ENCODE measurements at regions not wholly inside any gene's neighbourhood (a gene's known extent, or its start where the extent isn't known, plus 50 kb on each side); places are given as distances from the start of the nearest gene placed in this dataset.

DNA sequence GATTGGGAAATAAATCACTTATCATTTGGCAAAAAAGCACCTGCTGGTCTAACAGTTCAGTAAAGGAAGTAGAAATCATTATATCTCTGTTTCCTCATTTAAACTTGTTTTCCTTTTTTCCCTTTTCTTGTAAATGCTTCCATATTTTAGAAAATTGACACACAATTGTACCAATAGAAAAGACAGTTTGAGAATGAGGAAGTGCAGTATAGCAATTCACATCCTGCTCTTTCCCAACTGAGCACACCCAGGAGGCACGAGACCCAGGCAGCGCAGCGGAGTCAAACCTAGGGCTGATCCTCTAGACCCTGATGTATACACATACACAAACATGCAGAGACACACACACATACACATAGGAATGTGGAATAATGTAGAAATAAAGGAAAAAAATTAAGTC, 74.8 kb upstream of the PACRGL start:
- TF ChIP-seq, protein P1, sequence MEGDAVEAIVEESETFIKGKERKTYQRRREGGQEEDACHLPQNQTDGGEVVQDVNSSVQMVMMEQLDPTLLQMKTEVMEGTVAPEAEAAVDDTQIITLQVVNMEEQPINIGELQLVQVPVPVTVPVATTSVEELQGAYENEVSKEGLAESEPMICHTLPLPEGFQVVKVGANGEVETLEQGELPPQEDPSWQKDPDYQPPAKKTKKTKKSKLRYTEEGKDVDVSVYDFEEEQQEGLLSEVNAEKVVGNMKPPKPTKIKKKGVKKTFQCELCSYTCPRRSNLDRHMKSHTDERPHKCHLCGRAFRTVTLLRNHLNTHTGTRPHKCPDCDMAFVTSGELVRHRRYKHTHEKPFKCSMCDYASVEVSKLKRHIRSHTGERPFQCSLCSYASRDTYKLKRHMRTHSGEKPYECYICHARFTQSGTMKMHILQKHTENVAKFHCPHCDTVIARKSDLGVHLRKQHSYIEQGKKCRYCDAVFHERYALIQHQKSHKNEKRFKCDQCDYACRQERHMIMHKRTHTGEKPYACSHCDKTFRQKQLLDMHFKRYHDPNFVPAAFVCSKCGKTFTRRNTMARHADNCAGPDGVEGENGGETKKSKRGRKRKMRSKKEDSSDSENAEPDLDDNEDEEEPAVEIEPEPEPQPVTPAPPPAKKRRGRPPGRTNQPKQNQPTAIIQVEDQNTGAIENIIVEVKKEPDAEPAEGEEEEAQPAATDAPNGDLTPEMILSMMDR (IDR thresholded peaks at IDR 0.05) = no peak
- no peak overlapping the region for H3K9ac ChIP-seq
- no peaks in the 10 kb centered on the region for H3K36me3 ChIP-seq (ENCODE audit: control insufficient read depth, insufficient read depth, low read length)
- no peak overlapping the region for H3K4me2 ChIP-seq (ENCODE audit: low read length)
- no peaks in the 10 kb centered on the region for H3K4me1 ChIP-seq
- no peak overlapping the region for H2AFZ ChIP-seq
- no peak overlapping the region for H3K27ac ChIP-seq
- H3K79me2 ChIP-seq = no peaks in the 10 kb centered on the region
- H3K27me3 ChIP-seq (ENCODE audit: control insufficient read depth, insufficient read depth, low read length) = no peaks in the 10 kb centered on the region
- H3K9me3 ChIP-seq (ENCODE audit: control insufficient read depth, low read length) = no peaks in the 10 kb centered on the region
- H3K4me3 ChIP-seq (ENCODE audit: low read depth, low read length) = no peak overlapping the region

GRCh38 chr4:20626326-20627005, 73.8 kb upstream of the PACRGL start:
- H3K4me1 ChIP-seq = no peaks in the 10 kb centered on the region
- no peak overlapping the region for H3K27ac ChIP-seq

GRCh38 chr4:20627866-20628265, 72.4 kb upstream of the PACRGL start:
- H3K9ac ChIP-seq = no peak overlapping the region
- TF ChIP-seq, protein P1 (IDR thresholded peaks at IDR 0.05) = no peak

More at GRCh38 chr4:20626326-20627005, 73.8 kb upstream of the PACRGL start:
- no peaks in the 10 kb centered on the region for H3K27me3 ChIP-seq (ENCODE audit: control insufficient read depth, insufficient read depth, low read length)
- no peak overlapping the region for H3K9ac ChIP-seq
- H3K9me3 ChIP-seq (ENCODE audit: control insufficient read depth, low read length) = no peaks in the 10 kb centered on the region
- no peaks in the 10 kb centered on the region for H3K36me3 ChIP-seq (ENCODE audit: control insufficient read depth, insufficient read depth, low read length)
- no peak overlapping the region for H3K4me3 ChIP-seq (ENCODE audit: low read depth, low read length)
- H3K79me2 ChIP-seq = no peaks in the 10 kb centered on the region
- H3K4me2 ChIP-seq (ENCODE audit: low read length) = no peak overlapping the region
- TF ChIP-seq, protein P1 (IDR thresholded peaks at IDR 0.05) = no peak
- no peak overlapping the region for H2AFZ ChIP-seq

DNA sequence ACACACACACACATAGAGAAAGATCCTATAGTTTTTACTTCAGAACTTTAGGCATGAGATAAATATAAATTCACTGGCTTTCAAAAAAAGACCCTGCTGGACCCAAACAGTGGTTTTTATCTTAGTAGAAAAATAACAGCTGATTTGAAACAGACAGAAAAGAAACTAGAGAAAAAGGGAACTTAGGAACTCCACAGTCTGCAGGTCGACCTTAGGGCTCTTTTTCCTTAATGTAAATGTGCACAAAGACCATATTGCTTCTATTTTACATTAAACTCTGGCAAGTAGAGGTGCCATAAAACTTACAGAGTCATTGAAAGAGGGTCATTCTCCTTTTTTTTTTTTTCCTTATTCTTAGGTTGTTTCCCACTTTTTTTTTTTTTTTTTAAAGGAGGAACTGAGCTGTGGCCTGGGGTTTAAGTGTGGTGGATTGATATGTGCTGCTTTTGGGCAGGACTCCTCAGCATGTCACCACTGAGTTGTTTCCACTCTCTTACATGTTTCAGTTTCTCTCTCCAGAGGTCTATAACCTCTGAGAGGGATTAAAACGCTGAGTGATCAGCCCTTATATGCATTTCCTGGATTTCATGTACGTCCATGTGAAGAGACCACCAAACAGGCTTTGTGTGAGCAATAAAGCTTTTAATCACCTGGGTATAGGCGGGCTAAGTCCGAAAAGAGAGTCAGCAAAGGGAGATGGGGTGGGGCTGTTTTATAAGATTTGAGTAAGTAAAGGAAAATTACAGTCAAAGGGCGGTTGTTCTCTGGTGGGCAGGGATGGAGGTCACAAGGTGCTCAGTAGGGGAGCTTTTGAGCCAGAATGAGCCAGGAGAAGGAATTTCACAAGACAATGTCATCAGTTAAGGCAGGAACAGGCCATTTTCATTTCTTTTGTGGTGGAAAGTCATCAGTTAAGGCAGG, 70.8 kb upstream of the PACRGL start:
- Histone ChIP-seq H3K4me3 (ENCODE audit: low read depth, low read length) (no peak overlapping the region), H3K4me1 (no peaks in the 10 kb centered on the region), H2AFZ (no peak overlapping the region), H3K36me3 (ENCODE audit: control insufficient read depth, insufficient read depth, low read length) (no peaks in the 10 kb centered on the region), H3K9ac (no peak overlapping the region), H3K27me3 (ENCODE audit: control insufficient read depth, insufficient read depth, low read length) (no peaks in the 10 kb centered on the region), H3K79me2 (no peaks in the 10 kb centered on the region), H3K9me3 (ENCODE audit: control insufficient read depth, low read length) (no peaks in the 10 kb centered on the region), H3K4me2 (ENCODE audit: low read length) (no peak overlapping the region), H3K27ac (no peak overlapping the region)
- TF ChIP-seq, protein P1 (IDR thresholded peaks at IDR 0.05) = no peak

More at GRCh38 chr4:20627866-20628265, 72.4 kb upstream of the PACRGL start:
- Histone ChIP-seq H3K27ac (no peak overlapping the region), H3K9me3 (ENCODE audit: control insufficient read depth, low read length) (no peaks in the 10 kb centered on the region), H3K27me3 (ENCODE audit: control insufficient read depth, insufficient read depth, low read length) (no peaks in the 10 kb centered on the region), H3K79me2 (no peaks in the 10 kb centered on the region), H3K36me3 (ENCODE audit: control insufficient read depth, insufficient read depth, low read length) (no peaks in the 10 kb centered on the region), H3K4me1 (no peaks in the 10 kb centered on the region), H2AFZ (no peak overlapping the region), H3K4me3 (ENCODE audit: low read depth, low read length) (no peak overlapping the region), H3K4me2 (ENCODE audit: low read length) (no peak overlapping the region)

Measured in parathyroid adenoma (tissue), 2 donors.